H9 (cell line): ENCODE measurements at regions not wholly inside any gene's neighbourhood (a gene's known extent, or its start where the extent isn't known, plus 50 kb on each side); places are given as distances from the start of the nearest gene placed in this dataset.

Experiments
- DNase-seq: peaks from one replicate; pipeline ENCODE4 v3.0.0-alpha.2; 2017
- H2AFZ ChIP-seq: one replicate; pipeline ENCODE4 v1.6.1; 2013; ENCODE audit warnings: mild to moderate bottlenecking, low read length, control low read depth, moderate library complexity
- H2AK5ac ChIP-seq: 2 replicates; pipeline ENCODE4 v1.6.1; 2013; ENCODE audit warnings: low read length, control low read depth, mixed read lengths; ENCODE audit not compliant: insufficient read length
- H2BK120ac ChIP-seq: one replicate; pipeline ENCODE4 v1.6.1; 2013; ENCODE audit warnings: low read depth, mild to moderate bottlenecking, low read length, control low read depth, inconsistent platforms; ENCODE audit not compliant: poor library complexity, severe bottlenecking
- H2BK12ac ChIP-seq: 2 replicates; pipeline ENCODE4 v1.6.1; 2013; ENCODE audit warnings: low read length, control low read depth, mixed read lengths, low read depth; ENCODE audit not compliant: insufficient read length
- H2BK15ac ChIP-seq: 2 replicates; pipeline ENCODE4 v1.6.1; 2013; ENCODE audit warnings: low read depth, low read length, control low read depth
- H2BK20ac ChIP-seq: one replicate; pipeline ENCODE4 v1.6.1; 2013; ENCODE audit warnings: low read depth, mild to moderate bottlenecking, low read length, control low read depth, inconsistent platforms; ENCODE audit not compliant: poor library complexity, severe bottlenecking
- H2BK5ac ChIP-seq: 2 replicates; pipeline ENCODE4 v1.6.1; 2013; ENCODE audit warnings: low read length, control low read depth, mixed read lengths; ENCODE audit not compliant: insufficient read length
- H3K14ac ChIP-seq: 2 replicates; pipeline ENCODE4 v1.6.1; 2013; ENCODE audit warnings: low read length, control low read depth; ENCODE audit not compliant: insufficient read depth
- H3K18ac ChIP-seq: 2 replicates; pipeline ENCODE4 v1.6.1; 2013; ENCODE audit warnings: low read depth, mild to moderate bottlenecking, mixed read lengths, low read length, control low read depth; ENCODE audit not compliant: insufficient read length
- H3K23ac ChIP-seq: 2 replicates; pipeline ENCODE4 v1.6.1; 2013; ENCODE audit warnings: low read length, control low read depth, mixed read lengths, low read depth; ENCODE audit not compliant: insufficient read length
- H3K23me2 ChIP-seq: 2 replicates; pipeline ENCODE4 v1.6.1; 2013; ENCODE audit warnings: low read depth, mild to moderate bottlenecking, mixed read lengths, low read length, control low read depth; ENCODE audit not compliant: insufficient read length, poor library complexity, severe bottlenecking
- H3K27ac ChIP-seq: 2 replicates; pipeline ENCODE4 v1.5.1; 2013; ENCODE audit warnings: low read length, control low read depth, mixed read lengths, low read depth; ENCODE audit not compliant: insufficient read length
- H3K27me3 ChIP-seq: 2 replicates; pipeline ENCODE4 v1.6.1; 2013; ENCODE audit warnings: low read length, control low read depth, inconsistent platforms; ENCODE audit not compliant: insufficient read depth
- H3K4ac ChIP-seq: 2 replicates; pipeline ENCODE4 v1.6.1; 2013; ENCODE audit warnings: low read depth, mild to moderate bottlenecking, control low read depth, inconsistent platforms, low read length, moderate library complexity
- H3K4me1 ChIP-seq: 2 replicates; pipeline ENCODE4 v1.6.1; 2013; ENCODE audit warnings: low read length, control low read depth, inconsistent platforms; ENCODE audit not compliant: insufficient read depth
- H3K4me2 ChIP-seq: 2 replicates; pipeline ENCODE4 v1.6.1; 2013; ENCODE audit warnings: low read length, control low read depth, mixed read lengths; ENCODE audit not compliant: insufficient read length, insufficient read depth
- H3K56ac ChIP-seq: 2 replicates; pipeline ENCODE4 v1.6.1; 2013; ENCODE audit warnings: low read depth, mild to moderate bottlenecking, mixed read lengths, low read length, control low read depth; ENCODE audit not compliant: insufficient read length
- H3K79me1 ChIP-seq: 2 replicates; pipeline ENCODE4 v1.6.1; 2013; ENCODE audit warnings: low read depth, mild to moderate bottlenecking, moderate library complexity, low read length, control low read depth, inconsistent platforms; ENCODE audit not compliant: insufficient read depth, poor library complexity, severe bottlenecking
- H3K79me2 ChIP-seq: 2 replicates; pipeline ENCODE4 v1.6.1; 2013; ENCODE audit warnings: low read length, control low read depth, inconsistent platforms; ENCODE audit not compliant: insufficient read depth
- H3K9ac ChIP-seq: 2 replicates; pipeline ENCODE4 v1.6.1; 2013; ENCODE audit warnings: low read length, control low read depth, mixed read lengths; ENCODE audit not compliant: insufficient read length; ENCODE audit errors: extremely low read depth
- H3K9me3 ChIP-seq: one replicate; pipeline ENCODE4 v1.6.1; 2013; ENCODE audit warnings: low read depth, low read length, inconsistent platforms; ENCODE audit not compliant: control insufficient read depth
- H3T11ph ChIP-seq: one replicate; pipeline ENCODE4 v1.6.1; 2013; ENCODE audit warnings: mild to moderate bottlenecking, low read length, control low read depth, inconsistent platforms
- H4K20me1 ChIP-seq: one replicate; pipeline ENCODE4 v1.6.1; 2013; ENCODE audit not compliant: control insufficient read depth, insufficient read length, insufficient read depth
- H4K5ac ChIP-seq: 2 replicates; pipeline ENCODE4 v1.6.1; 2013; ENCODE audit warnings: low read depth, mild to moderate bottlenecking, mixed read lengths, low read length, control low read depth; ENCODE audit not compliant: insufficient read length
- H4K8ac ChIP-seq: replicated peaks from 2 replicates; pipeline ENCODE4 v1.6.1; 2013; ENCODE audit warnings: low read length, control low read depth, mixed read lengths, low read depth; ENCODE audit not compliant: insufficient read length
- H4K91ac ChIP-seq: 2 replicates; pipeline ENCODE4 v1.6.1; 2013; ENCODE audit warnings: low read depth, mild to moderate bottlenecking, moderate library complexity, mixed read lengths, low read length, control low read depth; ENCODE audit not compliant: insufficient read length
- H3K27ac Mint-ChIP-seq, 3 experiments: 2 replicates in 2 of 3; 3 replicates in 1 of 3; pipeline ENCODE4 v1.8.0; 2020 to 2021; ENCODE audit warnings: mixed read lengths in 3 of 3, mild to moderate bottlenecking in 1 of 3, moderate library complexity in 1 of 3
- H3K27me3 Mint-ChIP-seq: 2 replicates; pipeline ENCODE4 v1.8.0; 2021; ENCODE audit warnings: low read depth, mild to moderate bottlenecking, moderate library complexity, mixed read lengths
- H3K36me3 Mint-ChIP-seq, 3 experiments: 2 replicates in 2 of 3; 3 replicates in 1 of 3; pipeline ENCODE4 v1.8.0; 2020 to 2021; ENCODE audit warnings: low read depth in 3 of 3, mixed read lengths in 3 of 3; ENCODE audit not compliant: insufficient read depth in 1 of 3
- H3K4me1 Mint-ChIP-seq, 2 experiments: 2 replicates each; pipeline ENCODE4 v1.8.0; 2020; ENCODE audit warnings: mixed read lengths in 2 of 2
- H3K4me3 Mint-ChIP-seq, 2 experiments: 2 replicates in 1 of 2; 3 replicates in 1 of 2; pipeline ENCODE4 v1.8.0; 2020 to 2021; ENCODE audit warnings: mild to moderate bottlenecking in 2 of 2, mixed read lengths in 2 of 2, moderate library complexity in 1 of 2
- H3K9me3 Mint-ChIP-seq, 2 experiments: 2 replicates in 1 of 2; 3 replicates in 1 of 2; pipeline ENCODE4 v1.8.0; 2020; ENCODE audit warnings: mild to moderate bottlenecking in 2 of 2, mixed read lengths in 2 of 2, moderate library complexity in 1 of 2
- WGBS: extraction: QIAGEN DNeasy Blood & Tissue Kit; methylation state at CpG from one replicate; pipeline ENCODE4 v1.1.7; 2013; ENCODE audit warnings: missing lambda C conversion rate, low lambda C conversion rate, mixed read lengths; ENCODE audit not compliant: insufficient read length; ENCODE audit errors: extremely low coverage; 5-methylcytosine and 5-hydroxymethylcytosine counted together
- TF ChIP-seq, protein P1 (sequence below): fragments of 200-600 bp; sonication (generic); conservative IDR thresholded peaks from 3 replicates; pipeline ENCODE4 v1.8.0; 2021; ENCODE audit warnings: antibody characterized with exemption, mild to moderate bottlenecking

DNA sequence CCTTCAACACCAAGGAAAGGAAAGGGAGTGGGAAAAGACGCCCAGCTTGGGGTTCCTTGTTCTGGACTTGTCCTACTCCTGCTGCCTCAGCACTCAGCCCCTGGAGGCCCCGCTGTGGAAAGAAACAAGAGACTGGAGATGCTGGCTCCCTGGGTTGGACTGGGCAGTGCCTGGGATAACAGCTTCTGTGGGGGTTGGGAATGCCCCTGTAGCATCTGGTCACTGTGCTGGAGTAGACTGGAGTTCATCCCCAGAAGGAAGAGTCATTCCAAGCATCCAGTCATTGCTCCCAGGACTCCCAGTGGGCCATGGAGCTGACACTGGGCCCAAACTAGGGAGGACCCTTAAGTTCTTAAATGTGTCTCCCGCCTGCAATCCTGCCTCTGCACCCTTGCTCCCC, 129.3 kb upstream of the HAAO start:
- Histone ChIP-seq H4K8ac (no peak overlapping the region), H3K9ac (no peak overlapping the region), H3K79me1 (no peaks in the 10 kb centered on the region), H3K27ac (no peak overlapping the region), H2AK5ac (no peak overlapping the region), H3K23ac (no peak overlapping the region), H3K4me2 (no peak overlapping the region), H4K5ac (no peak overlapping the region), H2BK20ac (no peak overlapping the region), H3K9me3 (no peaks in the 10 kb centered on the region), H3K14ac (no peak overlapping the region), H3K27me3 (no peaks in the 10 kb centered on the region; the same call in 1 of the 2 replicates), H3T11ph (no peak overlapping the region), H3K4me1 (peaks cover 7% of the 10 kb centered on the region; the same call in 1 of the 2 replicates), H4K91ac (no peak overlapping the region), H2BK120ac (no peak overlapping the region), H2BK12ac (no peak overlapping the region), H2BK5ac (no peak overlapping the region), H3K23me2 (no peaks in the 10 kb centered on the region), H3K79me2 (no peaks in the 10 kb centered on the region), H2BK15ac (no peak overlapping the region), H3K56ac (no peak overlapping the region), H2AFZ (no peak overlapping the region), H3K4ac (no peak overlapping the region), H4K20me1 (no peaks in the 10 kb centered on the region), H3K18ac (no peak overlapping the region)
- no CpG with 5 or more reads among the region's 3 CpGs for WGBS
- peaks cover 5% of the 10 kb centered on the region for H3K27me3 Mint-ChIP-seq
- H3K4me1 Mint-ChIP-seq = peaks cover 49 to 56% of the 10 kb centered on the region in 2 experiments
- TF ChIP-seq, protein P1, sequence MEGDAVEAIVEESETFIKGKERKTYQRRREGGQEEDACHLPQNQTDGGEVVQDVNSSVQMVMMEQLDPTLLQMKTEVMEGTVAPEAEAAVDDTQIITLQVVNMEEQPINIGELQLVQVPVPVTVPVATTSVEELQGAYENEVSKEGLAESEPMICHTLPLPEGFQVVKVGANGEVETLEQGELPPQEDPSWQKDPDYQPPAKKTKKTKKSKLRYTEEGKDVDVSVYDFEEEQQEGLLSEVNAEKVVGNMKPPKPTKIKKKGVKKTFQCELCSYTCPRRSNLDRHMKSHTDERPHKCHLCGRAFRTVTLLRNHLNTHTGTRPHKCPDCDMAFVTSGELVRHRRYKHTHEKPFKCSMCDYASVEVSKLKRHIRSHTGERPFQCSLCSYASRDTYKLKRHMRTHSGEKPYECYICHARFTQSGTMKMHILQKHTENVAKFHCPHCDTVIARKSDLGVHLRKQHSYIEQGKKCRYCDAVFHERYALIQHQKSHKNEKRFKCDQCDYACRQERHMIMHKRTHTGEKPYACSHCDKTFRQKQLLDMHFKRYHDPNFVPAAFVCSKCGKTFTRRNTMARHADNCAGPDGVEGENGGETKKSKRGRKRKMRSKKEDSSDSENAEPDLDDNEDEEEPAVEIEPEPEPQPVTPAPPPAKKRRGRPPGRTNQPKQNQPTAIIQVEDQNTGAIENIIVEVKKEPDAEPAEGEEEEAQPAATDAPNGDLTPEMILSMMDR = no peak
- H3K36me3 Mint-ChIP-seq = no peaks in the 10 kb centered on the region; a peak in 1 of 7 replicates
- no peak for DNase-seq
- H3K9me3 Mint-ChIP-seq = no peaks in the 10 kb centered on the region
- no peak overlapping the region for H3K4me3 Mint-ChIP-seq
- H3K27ac Mint-ChIP-seq = no peak overlapping the region; a peak in 1 of 7 replicates
